OCI-LY1 (cell line): ENCODE measurements at regions not wholly inside any gene's neighbourhood (a gene's known extent, or its start where the extent isn't known, plus 50 kb on each side); places are given as distances from the start of the nearest gene placed in this dataset.

Source experiments
- H2AFZ ChIP-seq: fragments of 200-600 bp; sonication (generic), shearing (Covaris generic); 2 replicates; pipeline ENCODE4 v1.6.0; 2014; ENCODE audit warnings: antibody characterized with exemption, mild to moderate bottlenecking, low read length
- H3F3A ChIP-seq: fragments of 200-600 bp; sonication (generic), shearing (Covaris generic); 2 replicates; pipeline ENCODE4 v1.6.0; 2014; ENCODE audit warnings: mild to moderate bottlenecking, antibody characterized with exemption, low read length, moderate library complexity; ENCODE audit not compliant: insufficient read depth
- H3K27ac ChIP-seq: fragments of 200-600 bp; sonication (generic); 2 replicates; pipeline ENCODE4 v1.5.1; 2014; ENCODE audit warnings: low read length, mixed run types, mild to moderate bottlenecking, low read depth; ENCODE audit not compliant: poor library complexity, severe bottlenecking
- H3K27me3 ChIP-seq: fragments of 200-600 bp; sonication (generic); 2 replicates; pipeline ENCODE4 v1.6.0; 2014; ENCODE audit warnings: antibody characterized with exemption, mild to moderate bottlenecking, low read length, moderate library complexity; ENCODE audit not compliant: insufficient read depth
- H3K36me3 ChIP-seq: fragments of 200-600 bp; sonication (generic); 2 replicates; pipeline ENCODE4 v1.6.1; 2014; ENCODE audit warnings: mild to moderate bottlenecking, antibody characterized with exemption, low read length, moderate library complexity, mixed read lengths; ENCODE audit not compliant: insufficient read depth
- H3K4me1 ChIP-seq: fragments of 200-600 bp; sonication (generic); 2 replicates; pipeline ENCODE4 v1.5.1; 2014; ENCODE audit warnings: mild to moderate bottlenecking, low read length, moderate library complexity; ENCODE audit not compliant: insufficient read depth, severe bottlenecking
- H3K4me2 ChIP-seq: fragments of 200-600 bp; sonication (generic), shearing (Covaris generic); 2 replicates; pipeline ENCODE4 v1.6.1; 2014; ENCODE audit warnings: low read length
- H3K4me3 ChIP-seq: fragments of 200-600 bp; sonication (generic); 2 replicates; pipeline ENCODE4 v1.5.1; 2014; ENCODE audit warnings: low read length, low read depth, mild to moderate bottlenecking, mixed read lengths; ENCODE audit not compliant: poor library complexity, severe bottlenecking
- H3K79me2 ChIP-seq: fragments of 200-600 bp; shearing (Covaris generic); 2 replicates; pipeline ENCODE4 v1.6.1; 2016; ENCODE audit warnings: mixed run types, low read length, mixed read lengths; ENCODE audit not compliant: insufficient read depth
- H3K9ac ChIP-seq: fragments of 200-600 bp; sonication (generic), shearing (Covaris generic); 2 replicates; pipeline ENCODE4 v1.6.1; 2014; ENCODE audit warnings: mild to moderate bottlenecking, low read length, mixed read lengths
- H3K9me2 ChIP-seq: fragments of 200-600 bp; sonication (generic), shearing (Covaris generic); 2 replicates; pipeline ENCODE4 v1.6.1; 2014; ENCODE audit warnings: low read depth, mild to moderate bottlenecking, low read length, mixed read lengths
- H3K9me3 ChIP-seq: fragments of 200-600 bp; shearing (Covaris generic); 2 replicates; pipeline ENCODE4 v1.6.1; 2014; ENCODE audit warnings: low read length, mixed read lengths
- H4K20me1 ChIP-seq: fragments of 200-600 bp; sonication (generic), shearing (Covaris generic); 2 replicates; pipeline ENCODE4 v1.6.0; 2016; ENCODE audit warnings: mild to moderate bottlenecking, low read length; ENCODE audit not compliant: insufficient read depth
- EZH2 ChIP-seq: fragments of 200-600 bp; sonication (generic), shearing (Covaris generic); IDR thresholded peaks from 2 replicates; pipeline ENCODE4 v1.8.0; 2017; ENCODE audit warnings: borderline replicate concordance, mixed run types, mild to moderate bottlenecking, antibody characterized with exemption, low read length, moderate library complexity, mixed read lengths
- TF ChIP-seq, protein P1 (sequence below): fragments of 200-600 bp; sonication (generic), shearing (Covaris generic); IDR thresholded peaks from 2 replicates; pipeline ENCODE4 v1.5.1; 2017; ENCODE audit warnings: mild to moderate bottlenecking, antibody characterized with exemption, low read length, moderate library complexity, mixed read lengths

- Histone ChIP-seq H3F3A (no peaks in the 10 kb centered on the region), H3K4me2 (no peak overlapping the region), H3K27ac (no peak overlapping the region), H3K36me3 (no peaks in the 10 kb centered on the region), H3K4me1 (no peaks in the 10 kb centered on the region), H3K9me2 (no peaks in the 10 kb centered on the region), H3K79me2 (no peaks in the 10 kb centered on the region), H2AFZ (no peak overlapping the region), H3K9me3 (no peaks in the 10 kb centered on the region), H3K27me3 (no peaks in the 10 kb centered on the region), H4K20me1 (no peaks in the 10 kb centered on the region), H3K9ac (no peak overlapping the region), H3K4me3 (no peak overlapping the region)
- TF ChIP-seq, protein P1, sequence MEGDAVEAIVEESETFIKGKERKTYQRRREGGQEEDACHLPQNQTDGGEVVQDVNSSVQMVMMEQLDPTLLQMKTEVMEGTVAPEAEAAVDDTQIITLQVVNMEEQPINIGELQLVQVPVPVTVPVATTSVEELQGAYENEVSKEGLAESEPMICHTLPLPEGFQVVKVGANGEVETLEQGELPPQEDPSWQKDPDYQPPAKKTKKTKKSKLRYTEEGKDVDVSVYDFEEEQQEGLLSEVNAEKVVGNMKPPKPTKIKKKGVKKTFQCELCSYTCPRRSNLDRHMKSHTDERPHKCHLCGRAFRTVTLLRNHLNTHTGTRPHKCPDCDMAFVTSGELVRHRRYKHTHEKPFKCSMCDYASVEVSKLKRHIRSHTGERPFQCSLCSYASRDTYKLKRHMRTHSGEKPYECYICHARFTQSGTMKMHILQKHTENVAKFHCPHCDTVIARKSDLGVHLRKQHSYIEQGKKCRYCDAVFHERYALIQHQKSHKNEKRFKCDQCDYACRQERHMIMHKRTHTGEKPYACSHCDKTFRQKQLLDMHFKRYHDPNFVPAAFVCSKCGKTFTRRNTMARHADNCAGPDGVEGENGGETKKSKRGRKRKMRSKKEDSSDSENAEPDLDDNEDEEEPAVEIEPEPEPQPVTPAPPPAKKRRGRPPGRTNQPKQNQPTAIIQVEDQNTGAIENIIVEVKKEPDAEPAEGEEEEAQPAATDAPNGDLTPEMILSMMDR, result no peak
- TF ChIP-seq EZH2, result no peak
Observed at GRCh38 chr13:59474696-59475095, 689.0 kb downstream of the DIAPH3 start.

DNA sequence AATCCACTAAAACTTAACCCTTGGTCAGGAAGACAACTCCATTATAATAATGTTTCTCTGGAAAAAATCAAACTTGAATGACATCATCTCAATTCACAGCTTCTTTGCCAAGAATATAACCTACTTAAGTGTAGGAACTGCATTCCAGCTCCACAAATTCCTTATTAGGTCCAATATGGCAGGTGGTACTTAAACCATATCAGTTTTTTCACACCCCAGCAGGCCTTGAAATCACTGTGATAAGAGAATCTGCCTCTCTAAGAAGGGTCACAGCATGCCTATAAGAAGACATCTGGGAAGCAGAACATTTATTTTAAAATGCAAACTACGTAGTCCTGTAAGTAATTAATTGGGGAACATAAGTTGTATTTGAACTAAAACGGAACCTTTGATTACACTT is 687.8 kb downstream of the DIAPH3 start:
- H3K79me2 ChIP-seq, result no peaks in the 10 kb centered on the region

DNA sequence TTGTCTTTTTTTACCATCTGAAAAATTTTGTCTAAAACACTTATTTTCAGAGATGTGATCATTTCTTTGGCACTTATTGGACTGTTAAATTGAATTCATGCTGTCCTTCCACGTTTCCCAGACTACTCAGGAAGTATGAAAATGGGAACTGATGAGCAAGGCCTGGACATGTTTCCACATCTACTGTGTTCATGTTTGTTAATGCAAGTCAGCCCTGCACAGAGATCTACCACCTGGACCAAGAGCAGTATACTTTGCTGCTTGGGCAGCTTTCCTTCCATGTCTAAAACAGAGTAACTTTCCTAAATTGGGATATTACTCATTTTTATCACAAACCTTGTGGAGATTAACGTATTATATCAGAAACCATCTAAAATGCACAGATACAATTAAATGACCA is 687.4 kb downstream of the DIAPH3 start:
- Histone ChIP-seq H3K9me2 (no peaks in the 10 kb centered on the region), H4K20me1 (no peaks in the 10 kb centered on the region), H3K79me2 (no peaks in the 10 kb centered on the region), H3K9me3 (no peaks in the 10 kb centered on the region), H3F3A (no peaks in the 10 kb centered on the region), H3K4me1 (no peaks in the 10 kb centered on the region), H3K36me3 (no peaks in the 10 kb centered on the region), H2AFZ (no peak overlapping the region), H3K4me3 (no peak overlapping the region), H3K9ac (no peak overlapping the region), H3K4me2 (no peak overlapping the region), H3K27ac (no peak overlapping the region), H3K27me3 (no peaks in the 10 kb centered on the region)
- TF ChIP-seq, protein P1, result no peak
- TF ChIP-seq EZH2, result no peak

More for the DNA sequence above, 687.8 kb downstream of the DIAPH3 start:
- H3K36me3 ChIP-seq, result no peaks in the 10 kb centered on the region
- no peak overlapping the region for H3K9ac ChIP-seq
- no peak overlapping the region for H3K4me3 ChIP-seq
- no peak overlapping the region for H3K27ac ChIP-seq
- H3K9me3 ChIP-seq, result no peaks in the 10 kb centered on the region
- no peak overlapping the region for H3K4me2 ChIP-seq
- TF ChIP-seq, protein P1, result no peak
- TF ChIP-seq EZH2, result no peak
- H3F3A ChIP-seq, result no peaks in the 10 kb centered on the region
- no peaks in the 10 kb centered on the region for H3K4me1 ChIP-seq
- no peak overlapping the region for H2AFZ ChIP-seq
- no peaks in the 10 kb centered on the region for H3K27me3 ChIP-seq
- H3K9me2 ChIP-seq, result no peaks in the 10 kb centered on the region
- H4K20me1 ChIP-seq, result no peaks in the 10 kb centered on the region
